Testis (tissue), 2 donors: ENCODE measurements at regions not wholly inside any gene's neighbourhood (a gene's known extent, or its start where the extent isn't known, plus 50 kb on each side); places are given as distances from the start of the nearest gene placed in this dataset.

ENCODE experiments used
- CTCF ChIP-seq, 3 experiments: fragments of 450-650 bp in 2 of 3; fragments of 200-600 bp in 1 of 3; sonication (generic) in 1 of 3; IDR thresholded peaks; one replicate each; pipeline ENCODE4 v1.5.1; 2016 to 2019; ENCODE audit warnings: antibody characterized with exemption in 3 of 3, mild to moderate bottlenecking in 2 of 3, moderate library complexity in 1 of 3
- POLR2A ChIP-seq: fragments of 450-650 bp; IDR thresholded peaks from one replicate; pipeline ENCODE4 v1.6.1; 2017; ENCODE audit warnings: antibody characterized with exemption, mild to moderate bottlenecking, moderate library complexity

- TF ChIP-seq POLR2A = no peak
- no peak for TF ChIP-seq CTCF (IDR thresholded peaks at IDR 0.05)
Observed at GRCh38 chr6:23529902-23530301, 596.1 kb upstream of the NRSN1 start.
